22Rv1 (cell line): ENCODE measurements at regions not wholly inside any gene's neighbourhood (a gene's known extent, or its start where the extent isn't known, plus 50 kb on each side); places are given as distances from the start of the nearest gene placed in this dataset.

Source experiments
- H3K27ac ChIP-seq: fragments of 450-650 bp; 2 replicates; pipeline ENCODE4 v1.5.1; 2017
- CTCF ChIP-seq: fragments of 450-650 bp; IDR thresholded peaks from 2 replicates; pipeline ENCODE4 v1.5.1; 2017; ENCODE audit warnings: mild to moderate bottlenecking
- ZFX ChIP-seq: fragments of 450-650 bp; IDR thresholded peaks from 2 replicates; pipeline ENCODE4 v1.6.1; 2017; ENCODE audit warnings: antibody characterized with exemption, borderline replicate concordance

GRCh38 chr4:61036071-61036684, 163.9 kb upstream of the ADGRL3 start:
- no peak overlapping the region for H3K27ac ChIP-seq
- no peak for TF ChIP-seq ZFX
- TF ChIP-seq CTCF: no peak

GRCh38 chr4:61041527-61041926, 158.6 kb upstream of the ADGRL3 start:
- no peak for TF ChIP-seq ZFX
- TF ChIP-seq CTCF: no peak
- H3K27ac ChIP-seq: no peak overlapping the region

- TF ChIP-seq ZFX (no peak), CTCF (no peak)
- H3K27ac ChIP-seq: no peak overlapping the region
These were observed 155.3 kb upstream of the ADGRL3 start for GRCh38 chr4:61044837-61045236.

GRCh38 chr4:61049018-61049417, 151.1 kb upstream of the ADGRL3 start:
- no peak for TF ChIP-seq ZFX
- TF ChIP-seq CTCF: no peak
- no peak overlapping the region for H3K27ac ChIP-seq

GRCh38 chr4:61067381-61067780, 132.7 kb upstream of the ADGRL3 start:
- TF ChIP-seq ZFX: no peak
- no peak for TF ChIP-seq CTCF
- no peak overlapping the region for H3K27ac ChIP-seq

GRCh38 chr4:61068060-61068459, 132.1 kb upstream of the ADGRL3 start:
- no peak overlapping the region for H3K27ac ChIP-seq
- TF ChIP-seq ZFX (no peak), CTCF (no peak)

GRCh38 chr4:61068745-61069144, 131.4 kb upstream of the ADGRL3 start:
- TF ChIP-seq CTCF: no peak
- no peak for TF ChIP-seq ZFX
- H3K27ac ChIP-seq: no peak overlapping the region
